ENCODE measurements at regions not wholly inside any gene's neighbourhood (a gene's known extent, or its start where the extent isn't known, plus 50 kb on each side); places are given as distances from the start of the nearest gene placed in this dataset.
"Not testable (repeated sequence)": the region's sequence is repeated elsewhere in the genome, so short reads cannot be mapped to it uniquely, and the experiment has no call there.

DNA sequence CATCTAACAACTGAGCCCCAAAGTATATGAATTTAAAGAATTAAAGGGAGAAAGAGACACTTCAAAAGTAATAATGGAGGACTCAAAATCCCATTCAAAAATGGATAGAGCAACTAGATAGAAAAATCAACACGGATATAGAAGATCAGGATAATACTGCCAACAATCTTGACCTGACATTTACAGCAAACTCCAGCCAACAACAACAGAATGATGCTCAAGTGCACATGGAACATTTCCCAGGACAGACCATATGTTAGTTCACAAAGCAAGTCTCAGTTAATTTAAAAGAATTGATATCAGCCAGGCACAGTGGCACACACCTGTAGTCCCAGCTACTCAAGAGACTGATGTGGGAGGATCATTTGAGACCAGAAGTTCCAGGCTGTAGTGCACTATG lies 72.0 kb upstream of the SMARCAD1 start:
- 70 to 94% methylated on average over 1 of the region's 1 CpG for WGBS, 2 experiments
- Histone ChIP-seq H3K36me3 (ENCODE audit: control insufficient read depth, insufficient read depth, low read length) (no peaks in the 10 kb centered on the region), H3K4me1 (ENCODE audit: control insufficient read depth, insufficient read depth, low read length) (no peaks in the 10 kb centered on the region), H3K27ac (ENCODE audit: insufficient read depth, low read depth, low read length, poor library complexity, severe bottlenecking) (no peak overlapping the region), H3K27me3 (ENCODE audit: control insufficient read depth, insufficient read depth, low read length, poor library complexity, severe bottlenecking) (no peaks in the 10 kb centered on the region), H3K4me3 (ENCODE audit: insufficient read depth, low read depth, low read length) (no peak overlapping the region), H3K9me3 (ENCODE audit: control insufficient read depth, low read length) (no peaks in the 10 kb centered on the region)

DNA sequence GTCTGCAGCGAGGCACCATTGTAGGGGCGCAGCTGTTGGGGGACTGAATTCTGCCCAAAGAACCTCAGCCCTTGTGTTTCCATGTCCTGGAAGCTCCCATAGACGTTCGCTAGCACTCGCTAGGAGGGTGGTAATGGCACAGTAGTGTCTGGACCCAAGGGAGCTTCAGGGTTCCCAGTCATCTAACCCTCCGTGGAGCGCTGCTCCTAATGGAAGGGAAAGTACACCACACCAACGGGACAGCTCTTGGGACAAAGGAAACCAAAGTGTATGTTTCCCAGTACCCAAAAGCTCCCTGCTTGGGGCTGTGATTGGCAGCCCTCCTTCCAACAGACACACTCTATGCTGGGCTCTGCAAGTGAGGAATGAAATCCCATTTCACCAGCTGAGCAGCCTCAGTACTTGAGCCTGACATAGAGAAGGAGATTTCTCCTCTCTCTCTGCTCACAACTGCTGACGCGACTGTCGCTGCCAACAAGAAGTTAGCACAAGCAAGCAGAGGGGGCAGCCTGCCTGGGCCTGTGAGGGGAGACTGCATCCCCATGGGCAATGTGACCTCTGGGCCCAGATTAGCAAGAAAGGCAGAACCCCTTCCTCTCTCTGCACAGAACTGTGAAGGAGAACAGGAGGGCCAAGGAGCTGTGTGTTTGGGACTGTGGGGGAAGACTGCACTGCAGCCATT lies 67.6 kb upstream of the SMARCAD1 start:
- H3K9me3 ChIP-seq (ENCODE audit: control insufficient read depth, low read length) = no peaks in the 10 kb centered on the region
- WGBS, 2 experiments = 87 to 90% methylated on average over 11 of the region's 11 CpGs
- H3K4me3 ChIP-seq (ENCODE audit: insufficient read depth, low read depth, low read length) = no peak overlapping the region
- H3K4me1 ChIP-seq (ENCODE audit: control insufficient read depth, insufficient read depth, low read length) = no peaks in the 10 kb centered on the region
- H3K36me3 ChIP-seq (ENCODE audit: control insufficient read depth, insufficient read depth, low read length) = no peaks in the 10 kb centered on the region
- H3K27ac ChIP-seq (ENCODE audit: insufficient read depth, low read depth, low read length, poor library complexity, severe bottlenecking) = no peak overlapping the region
- H3K27me3 ChIP-seq (ENCODE audit: control insufficient read depth, insufficient read depth, low read length, poor library complexity, severe bottlenecking) = no peaks in the 10 kb centered on the region

DNA sequence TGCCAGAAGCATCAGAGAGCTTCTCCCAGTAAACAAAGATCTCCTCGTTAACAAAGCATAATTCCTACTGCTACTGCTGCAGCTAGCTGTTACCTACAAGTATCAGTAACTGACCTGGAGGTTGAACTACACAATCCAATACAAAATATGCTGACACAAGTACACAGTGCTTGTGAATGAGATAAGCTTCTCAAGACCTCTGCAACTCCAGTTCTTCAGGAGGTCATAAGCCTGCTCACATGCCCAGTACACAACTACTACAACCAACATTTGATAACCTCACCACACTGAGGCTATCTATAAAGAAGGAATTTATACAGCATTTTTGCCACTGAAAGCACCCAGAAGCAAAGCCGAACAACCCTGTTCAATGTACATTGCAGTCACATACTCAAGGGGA lies 66.7 kb upstream of the SMARCAD1 start:
- H3K9me3 ChIP-seq (ENCODE audit: control insufficient read depth, low read length) = no peaks in the 10 kb centered on the region
- 83 to 86% methylated on average over 2 of the region's 2 CpGs for WGBS, 2 experiments
- H3K36me3 ChIP-seq (ENCODE audit: control insufficient read depth, insufficient read depth, low read length) = no peaks in the 10 kb centered on the region
- H3K27ac ChIP-seq (ENCODE audit: insufficient read depth, low read depth, low read length, poor library complexity, severe bottlenecking) = no peak overlapping the region
- no peaks in the 10 kb centered on the region for H3K27me3 ChIP-seq (ENCODE audit: control insufficient read depth, insufficient read depth, low read length, poor library complexity, severe bottlenecking)
- H3K4me1 ChIP-seq (ENCODE audit: control insufficient read depth, insufficient read depth, low read length) = no peaks in the 10 kb centered on the region
- H3K4me3 ChIP-seq (ENCODE audit: insufficient read depth, low read depth, low read length) = no peak overlapping the region

DNA sequence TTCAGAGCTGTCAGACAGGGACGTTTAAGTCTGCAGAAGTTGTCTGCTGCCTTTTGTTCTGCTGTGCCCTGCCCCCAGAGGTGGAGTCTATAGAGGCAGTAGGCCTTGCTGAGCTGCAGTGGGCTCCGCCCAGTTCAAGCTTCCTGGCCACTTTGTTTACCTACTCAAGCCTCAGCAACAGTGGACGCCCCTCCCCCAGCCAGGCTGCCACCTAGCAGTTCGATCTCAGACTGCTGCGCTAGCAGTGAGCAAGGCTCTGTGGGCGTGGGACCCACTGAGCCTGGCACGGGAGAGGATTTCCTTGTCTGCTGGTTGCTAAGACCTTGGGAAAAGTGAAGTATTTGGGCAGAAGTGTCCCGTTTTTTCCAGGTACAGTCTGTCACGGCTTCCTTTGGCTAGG lies 59.6 kb upstream of the SMARCAD1 start:
- 20% methylated on average over 9 of the region's 9 CpGs for WGBS, 2 experiments
- peak overlapping the region; percentile 16 for H3K4me3 ChIP-seq (ENCODE audit: insufficient read depth, low read depth, low read length)
- not testable (repeated sequence) for H3K27me3 ChIP-seq (ENCODE audit: control insufficient read depth, insufficient read depth, low read length, poor library complexity, severe bottlenecking); H3K27ac ChIP-seq (ENCODE audit: insufficient read depth, low read depth, low read length, poor library complexity, severe bottlenecking); H3K36me3 ChIP-seq (ENCODE audit: control insufficient read depth, insufficient read depth, low read length); H3K9me3 ChIP-seq (ENCODE audit: control insufficient read depth, low read length); H3K4me1 ChIP-seq (ENCODE audit: control insufficient read depth, insufficient read depth, low read length)

DNA sequence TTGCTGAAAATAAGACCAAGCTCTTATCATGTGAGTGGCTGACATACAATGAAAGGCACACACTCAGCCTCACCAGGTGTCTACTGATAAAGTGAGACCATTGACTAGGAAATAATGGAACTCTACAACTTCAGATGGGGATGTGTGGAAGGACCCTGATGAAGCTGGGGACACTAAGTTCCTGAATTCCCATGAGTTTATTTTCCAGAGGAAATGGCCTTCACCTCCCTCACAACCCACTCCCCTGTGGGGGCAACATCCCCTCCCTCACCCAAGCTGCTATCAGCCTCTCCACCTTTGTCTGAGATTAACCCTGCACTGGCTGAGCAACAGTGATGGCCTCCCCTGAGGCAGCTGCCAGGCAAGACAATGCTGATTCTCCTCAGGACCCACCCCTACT lies 55.2 kb upstream of the SMARCAD1 start:
- no peaks in the 10 kb centered on the region for H3K36me3 ChIP-seq (ENCODE audit: control insufficient read depth, insufficient read depth, low read length)
- no peak overlapping the region for H3K4me3 ChIP-seq (ENCODE audit: insufficient read depth, low read depth, low read length)
- H3K9me3 ChIP-seq (ENCODE audit: control insufficient read depth, low read length) = no peaks in the 10 kb centered on the region
- H3K27ac ChIP-seq (ENCODE audit: insufficient read depth, low read depth, low read length, poor library complexity, severe bottlenecking) = no peak overlapping the region
- H3K27me3 ChIP-seq (ENCODE audit: control insufficient read depth, insufficient read depth, low read length, poor library complexity, severe bottlenecking) = no peaks in the 10 kb centered on the region
- peaks cover 6% of the 10 kb centered on the region for H3K4me1 ChIP-seq (ENCODE audit: control insufficient read depth, insufficient read depth, low read length)

DNA sequence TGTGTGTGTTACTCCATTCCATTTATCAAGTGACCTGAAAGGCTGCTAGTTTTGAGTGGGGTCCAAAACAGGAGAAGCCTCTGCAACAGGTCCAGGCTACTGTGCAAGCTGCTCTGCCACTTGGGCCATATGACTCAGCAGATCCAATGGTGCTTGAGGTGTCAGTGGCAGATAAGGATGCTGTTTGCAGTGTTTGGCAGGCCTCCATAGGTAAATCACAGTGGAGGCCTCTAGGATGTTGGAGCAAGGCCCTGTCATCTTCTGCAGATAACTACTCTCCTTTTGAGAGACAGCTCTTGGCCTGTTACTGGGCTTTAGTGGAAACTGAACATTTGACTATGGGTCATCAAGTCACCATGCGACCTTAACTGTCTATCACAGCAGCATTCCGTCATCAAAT lies 52.3 kb upstream of the SMARCAD1 start:
- 90 to 93% methylated on average over 2 of the region's 2 CpGs for WGBS, 2 experiments
- H3K36me3 ChIP-seq (ENCODE audit: control insufficient read depth, insufficient read depth, low read length); H3K27ac ChIP-seq (ENCODE audit: insufficient read depth, low read depth, low read length, poor library complexity, severe bottlenecking); H3K4me1 ChIP-seq (ENCODE audit: control insufficient read depth, insufficient read depth, low read length); H3K9me3 ChIP-seq (ENCODE audit: control insufficient read depth, low read length); H3K27me3 ChIP-seq (ENCODE audit: control insufficient read depth, insufficient read depth, low read length, poor library complexity, severe bottlenecking); H3K4me3 ChIP-seq (ENCODE audit: insufficient read depth, low read depth, low read length): not testable (repeated sequence)

DNA sequence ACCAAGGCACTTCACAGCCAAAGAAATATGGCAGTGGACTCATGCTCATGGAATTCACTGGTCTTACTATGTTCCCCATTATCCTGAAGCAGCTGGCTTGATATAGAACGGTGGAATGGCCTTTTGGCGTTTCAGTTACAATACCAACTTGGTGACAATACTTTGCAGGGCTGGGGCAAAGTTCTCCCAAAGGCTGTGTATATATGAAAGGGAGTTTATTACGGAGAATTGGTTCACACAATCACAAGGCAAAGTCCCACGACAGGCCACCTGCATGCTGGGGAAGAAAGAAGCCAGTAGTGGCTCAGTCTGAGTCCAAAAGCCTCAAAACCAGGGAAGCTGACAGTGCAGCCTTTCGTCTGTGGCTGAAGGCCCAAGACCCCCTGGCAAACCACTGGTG lies 50.8 kb upstream of the SMARCAD1 start:
- Histone ChIP-seq H3K36me3 (ENCODE audit: control insufficient read depth, insufficient read depth, low read length) (no peaks in the 10 kb centered on the region), H3K4me3 (ENCODE audit: insufficient read depth, low read depth, low read length) (no peak overlapping the region), H3K9me3 (ENCODE audit: control insufficient read depth, low read length) (no peaks in the 10 kb centered on the region), H3K27me3 (ENCODE audit: control insufficient read depth, insufficient read depth, low read length, poor library complexity, severe bottlenecking) (no peaks in the 10 kb centered on the region), H3K27ac (ENCODE audit: insufficient read depth, low read depth, low read length, poor library complexity, severe bottlenecking) (no peak overlapping the region), H3K4me1 (ENCODE audit: control insufficient read depth, insufficient read depth, low read length) (no peaks in the 10 kb centered on the region)
- 92 to 96% methylated on average over 5 of the region's 5 CpGs for WGBS, 2 experiments

Data from ectodermal cell (in vitro differentiated cells).